Stomach (tissue), 4 donors: ENCODE measurements at regions not wholly inside any gene's neighbourhood (a gene's known extent, or its start where the extent isn't known, plus 50 kb on each side); places are given as distances from the start of the nearest gene placed in this dataset.

Source experiments
- CTCF ChIP-seq, 7 experiments: fragments of 450-650 bp in 4 of 7; fragments of 200-600 bp in 3 of 7; sonication (generic) in 3 of 7; IDR thresholded peaks; one replicate each; pipeline ENCODE4 v1.5.1; 2016 to 2019; ENCODE audit warnings: antibody characterized with exemption in 7 of 7, control low read depth in 2 of 7, mild to moderate bottlenecking in 1 of 7
- POLR2A ChIP-seq, 4 donors: fragments of 450-650 bp; IDR thresholded peaks; one replicate each; pipeline ENCODE4 v1.6.1; 2016; ENCODE audit warnings: antibody characterized with exemption in 4 of 4, control low read depth in 2 of 4, mild to moderate bottlenecking in 1 of 4, moderate library complexity in 1 of 4
- POLR2AphosphoS5 ChIP-seq, 3 donors: sonication (generic); formaldehyde crosslinking; IDR thresholded peaks; one replicate each; pipeline ENCODE4 v1.6.1; 2016; ENCODE audit warnings: antibody characterized with exemption in 3 of 3

GRCh38 chr6:48978016-48978415, 485.0 kb downstream of the MMUT start:
- TF ChIP-seq POLR2AphosphoS5 (IDR thresholded peaks at IDR 0.05) (no peak), CTCF (IDR thresholded peaks at IDR 0.05) (no peak), POLR2A (IDR thresholded peaks at IDR 0.05) (no peak)
